ENCODE measurements at regions not wholly inside any gene's neighbourhood (a gene's known extent, or its start where the extent isn't known, plus 50 kb on each side); places are given as distances from the start of the nearest gene placed in this dataset.
"Not testable (repeated sequence)": the region's sequence is repeated elsewhere in the genome, so short reads cannot be mapped to it uniquely, and the experiment has no call there.

DNA sequence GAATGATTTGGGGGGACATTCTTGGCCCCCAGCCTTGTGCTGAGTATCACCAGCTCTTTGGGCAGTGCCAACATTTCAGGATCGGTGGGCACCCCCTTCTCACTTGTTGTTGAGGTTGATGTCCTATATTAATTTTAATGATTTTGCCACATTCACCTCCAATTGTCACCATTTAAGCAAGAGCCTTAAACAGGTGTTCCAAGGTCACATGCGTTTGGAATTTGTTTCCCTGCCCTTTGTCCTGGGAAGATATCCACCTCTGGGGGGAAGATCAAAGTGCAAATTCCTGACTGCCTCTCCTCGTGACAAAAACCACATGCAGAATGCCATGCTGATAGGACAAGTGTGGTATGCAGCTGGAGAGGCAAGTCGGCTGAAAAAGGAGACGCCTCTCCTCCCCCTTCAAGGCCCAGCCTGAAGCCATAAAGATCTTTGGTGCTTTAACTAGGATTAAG is 72.5 kb upstream of the ID2 start:
- H3K9me3 Mint-ChIP-seq: peaks cover 0 to 11% (median 1%) of the 10 kb centered on the region in 7 donors
- H3K27ac Mint-ChIP-seq: no peak overlapping the region
- H3K27me3 ChIP-seq (ENCODE audit: control insufficient read depth, insufficient read depth, low read length): no peaks in the 10 kb centered on the region
- ATAC-seq (ENCODE audit: low read depth in 2 of 2): no peak
- no peak for DNase-seq
- peaks cover 6% of the 10 kb centered on the region for H3K27me3 Mint-ChIP-seq
- no peak overlapping the region for H3K27ac ChIP-seq (ENCODE audit: insufficient read depth, low read length, poor library complexity, severe bottlenecking)
- H3K36me3 Mint-ChIP-seq: no peaks in the 10 kb centered on the region
- no peak overlapping the region for H3K4me3 Mint-ChIP-seq
- no peaks in the 10 kb centered on the region for H3K9me3 ChIP-seq (ENCODE audit: control insufficient read depth in 2 of 2, low read length in 2 of 2)
- no peaks in the 10 kb centered on the region for H3K4me1 ChIP-seq (ENCODE audit: control insufficient read depth, insufficient read depth, low read length, poor library complexity, severe bottlenecking)
- no peak overlapping the region for H3K4me3 ChIP-seq (ENCODE audit: low read depth, low read length)
- no peaks in the 10 kb centered on the region for H3K36me3 ChIP-seq (ENCODE audit: control insufficient read depth, insufficient read depth, low read length)
- H3K4me1 Mint-ChIP-seq: peaks cover 0 to 10% (median 3%) of the 10 kb centered on the region in 4 donors

DNA sequence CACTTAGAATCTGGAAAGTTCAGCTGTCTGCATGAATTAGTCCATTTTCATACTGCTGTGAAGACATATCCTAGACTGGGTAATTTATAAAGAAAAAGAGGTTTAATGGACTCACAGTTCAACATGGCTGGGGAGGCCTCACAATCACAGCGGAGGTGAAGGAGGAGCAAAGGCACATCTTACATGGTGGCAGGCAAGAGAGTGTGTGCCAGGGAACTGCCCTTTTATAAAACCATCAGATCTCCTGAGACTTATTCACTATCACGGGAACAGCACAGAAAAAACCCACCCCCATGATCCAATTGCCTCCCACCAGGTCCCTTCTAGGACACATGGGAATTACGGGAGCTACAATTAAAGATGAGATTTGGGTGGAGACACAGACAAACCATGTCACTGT is 71.1 kb upstream of the ID2 start:
- H3K27me3 ChIP-seq (ENCODE audit: control insufficient read depth, insufficient read depth, low read length); ATAC-seq (ENCODE audit: low read depth in 2 of 2); H3K36me3 Mint-ChIP-seq; H3K4me1 Mint-ChIP-seq; H3K27me3 Mint-ChIP-seq; H3K27ac ChIP-seq (ENCODE audit: insufficient read depth, low read length, poor library complexity, severe bottlenecking); H3K4me1 ChIP-seq (ENCODE audit: control insufficient read depth, insufficient read depth, low read length, poor library complexity, severe bottlenecking); H3K36me3 ChIP-seq (ENCODE audit: control insufficient read depth, insufficient read depth, low read length); DNase-seq; H3K9me3 ChIP-seq (ENCODE audit: control insufficient read depth in 2 of 2, low read length in 2 of 2); H3K27ac Mint-ChIP-seq; H3K4me3 Mint-ChIP-seq; H3K4me3 ChIP-seq (ENCODE audit: low read depth, low read length): not testable (repeated sequence)
- H3K9me3 Mint-ChIP-seq: peaks cover 0 to 11% (median 1%) of the 10 kb centered on the region in 7 donors

DNA sequence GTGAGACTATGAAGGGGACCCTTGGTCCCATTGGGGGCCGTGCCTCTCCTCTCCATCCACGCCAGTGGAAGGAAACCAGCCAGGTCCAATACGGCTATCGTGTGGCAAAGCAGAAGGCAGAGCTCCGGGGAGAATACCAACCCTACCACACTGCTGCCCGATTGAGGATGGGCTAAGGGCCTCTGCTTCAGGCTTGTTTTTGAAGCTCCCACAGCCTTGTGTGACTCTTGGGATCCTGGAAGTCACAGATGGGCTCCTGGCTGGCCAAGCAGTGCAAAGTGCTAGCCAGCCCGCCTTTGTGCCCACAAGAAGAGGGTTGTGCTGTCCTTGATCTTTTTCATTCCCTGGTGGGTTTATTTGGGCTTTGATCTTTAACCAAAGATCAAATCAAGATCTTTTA is 70.6 kb upstream of the ID2 start:
- H3K36me3 ChIP-seq (ENCODE audit: control insufficient read depth, insufficient read depth, low read length): no peaks in the 10 kb centered on the region
- H3K4me1 ChIP-seq (ENCODE audit: control insufficient read depth, insufficient read depth, low read length, poor library complexity, severe bottlenecking): no peaks in the 10 kb centered on the region
- no peak overlapping the region for H3K4me3 ChIP-seq (ENCODE audit: low read depth, low read length)
- H3K27me3 ChIP-seq (ENCODE audit: control insufficient read depth, insufficient read depth, low read length): no peaks in the 10 kb centered on the region
- H3K27ac ChIP-seq (ENCODE audit: insufficient read depth, low read length, poor library complexity, severe bottlenecking): no peak overlapping the region
- peaks cover 6% of the 10 kb centered on the region for H3K27me3 Mint-ChIP-seq
- no peaks in the 10 kb centered on the region for H3K9me3 ChIP-seq (ENCODE audit: control insufficient read depth in 2 of 2, low read length in 2 of 2)
- H3K9me3 Mint-ChIP-seq: peaks cover 0 to 11% (median 1%) of the 10 kb centered on the region in 7 donors
- H3K4me1 Mint-ChIP-seq: peaks cover 0 to 10% (median 3%) of the 10 kb centered on the region in 4 donors
- H3K36me3 Mint-ChIP-seq: no peaks in the 10 kb centered on the region
- DNase-seq (no peak), ATAC-seq (ENCODE audit: low read depth in 2 of 2) (no peak)
- no peak overlapping the region for H3K27ac Mint-ChIP-seq
- no peak overlapping the region for H3K4me3 Mint-ChIP-seq

DNA sequence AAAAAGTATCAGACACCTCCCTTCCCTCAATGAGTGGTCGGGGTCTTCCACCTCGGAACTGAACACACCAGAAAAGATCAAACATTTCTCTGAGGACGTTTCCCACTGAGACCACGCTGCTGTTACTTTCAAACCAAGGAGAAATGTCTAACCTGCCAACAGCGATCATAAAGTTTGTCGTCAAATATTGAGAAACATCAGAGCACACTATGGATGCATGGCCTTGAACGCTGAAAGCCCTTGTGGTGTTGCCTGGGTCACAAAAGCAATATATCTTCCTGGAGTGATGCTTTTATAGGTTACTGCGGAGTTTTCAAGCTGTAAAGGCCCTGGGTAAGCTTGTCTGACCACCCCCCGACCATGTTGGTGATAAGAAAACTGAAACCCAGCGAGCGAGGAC is 70.2 kb upstream of the ID2 start:
- H3K4me3 Mint-ChIP-seq: no peak overlapping the region
- DNase-seq (no peak), ATAC-seq (ENCODE audit: low read depth in 2 of 2) (no peak)
- Histone ChIP-seq H3K9me3 (ENCODE audit: control insufficient read depth in 2 of 2, low read length in 2 of 2) (no peaks in the 10 kb centered on the region), H3K27me3 (ENCODE audit: control insufficient read depth, insufficient read depth, low read length) (no peaks in the 10 kb centered on the region), H3K4me1 (ENCODE audit: control insufficient read depth, insufficient read depth, low read length, poor library complexity, severe bottlenecking) (no peaks in the 10 kb centered on the region), H3K4me3 (ENCODE audit: low read depth, low read length) (no peak overlapping the region), H3K27ac (ENCODE audit: insufficient read depth, low read length, poor library complexity, severe bottlenecking) (no peak overlapping the region), H3K36me3 (ENCODE audit: control insufficient read depth, insufficient read depth, low read length) (no peaks in the 10 kb centered on the region)
- no peak overlapping the region for H3K27ac Mint-ChIP-seq
- no peaks in the 10 kb centered on the region for H3K36me3 Mint-ChIP-seq
- H3K9me3 Mint-ChIP-seq: peaks cover 0 to 11% (median 1%) of the 10 kb centered on the region in 7 donors
- H3K4me1 Mint-ChIP-seq: peaks cover 0 to 10% (median 3%) of the 10 kb centered on the region in 4 donors
- H3K27me3 Mint-ChIP-seq: peaks cover 6% of the 10 kb centered on the region

DNA sequence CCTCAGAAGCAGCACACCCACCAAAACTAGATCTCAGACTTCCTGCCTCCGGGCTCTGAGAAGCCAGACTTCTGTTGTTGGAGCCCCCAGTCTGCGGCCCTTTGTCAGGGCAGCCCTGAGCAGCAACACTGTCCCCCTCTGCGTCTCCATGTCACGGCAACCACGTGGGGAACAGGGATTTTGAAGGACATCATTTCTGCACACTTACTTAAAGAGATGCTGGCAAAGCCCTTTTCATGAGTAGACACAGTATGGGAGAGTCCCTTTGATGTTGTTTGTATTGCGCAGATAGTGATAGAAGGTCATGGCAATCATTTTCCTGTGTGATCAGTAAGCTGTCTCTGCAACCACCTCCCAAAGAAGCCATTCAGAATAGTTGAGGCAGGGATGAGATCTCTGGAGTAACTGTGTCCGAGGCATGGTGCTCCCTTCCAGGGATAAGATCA is 69.1 kb upstream of the ID2 start:
- no peaks in the 10 kb centered on the region for H3K27me3 ChIP-seq (ENCODE audit: control insufficient read depth, insufficient read depth, low read length)
- DNase-seq (no peak), ATAC-seq (ENCODE audit: low read depth in 2 of 2) (no peak)
- no peak overlapping the region for H3K4me3 Mint-ChIP-seq
- H3K27ac ChIP-seq (ENCODE audit: insufficient read depth, low read length, poor library complexity, severe bottlenecking): no peak overlapping the region
- H3K4me3 ChIP-seq (ENCODE audit: low read depth, low read length): no peak overlapping the region
- H3K36me3 Mint-ChIP-seq: no peaks in the 10 kb centered on the region
- no peaks in the 10 kb centered on the region for H3K4me1 ChIP-seq (ENCODE audit: control insufficient read depth, insufficient read depth, low read length, poor library complexity, severe bottlenecking)
- peaks cover 0 to 11% (median 1%) of the 10 kb centered on the region in 7 donors for H3K9me3 Mint-ChIP-seq
- H3K9me3 ChIP-seq (ENCODE audit: control insufficient read depth in 2 of 2, low read length in 2 of 2): no peaks in the 10 kb centered on the region
- H3K36me3 ChIP-seq (ENCODE audit: control insufficient read depth, insufficient read depth, low read length): no peaks in the 10 kb centered on the region
- H3K27ac Mint-ChIP-seq: no peak overlapping the region
- H3K4me1 Mint-ChIP-seq: peaks cover 0 to 10% (median 3%) of the 10 kb centered on the region in 4 donors
- peaks cover 6% of the 10 kb centered on the region for H3K27me3 Mint-ChIP-seq

DNA sequence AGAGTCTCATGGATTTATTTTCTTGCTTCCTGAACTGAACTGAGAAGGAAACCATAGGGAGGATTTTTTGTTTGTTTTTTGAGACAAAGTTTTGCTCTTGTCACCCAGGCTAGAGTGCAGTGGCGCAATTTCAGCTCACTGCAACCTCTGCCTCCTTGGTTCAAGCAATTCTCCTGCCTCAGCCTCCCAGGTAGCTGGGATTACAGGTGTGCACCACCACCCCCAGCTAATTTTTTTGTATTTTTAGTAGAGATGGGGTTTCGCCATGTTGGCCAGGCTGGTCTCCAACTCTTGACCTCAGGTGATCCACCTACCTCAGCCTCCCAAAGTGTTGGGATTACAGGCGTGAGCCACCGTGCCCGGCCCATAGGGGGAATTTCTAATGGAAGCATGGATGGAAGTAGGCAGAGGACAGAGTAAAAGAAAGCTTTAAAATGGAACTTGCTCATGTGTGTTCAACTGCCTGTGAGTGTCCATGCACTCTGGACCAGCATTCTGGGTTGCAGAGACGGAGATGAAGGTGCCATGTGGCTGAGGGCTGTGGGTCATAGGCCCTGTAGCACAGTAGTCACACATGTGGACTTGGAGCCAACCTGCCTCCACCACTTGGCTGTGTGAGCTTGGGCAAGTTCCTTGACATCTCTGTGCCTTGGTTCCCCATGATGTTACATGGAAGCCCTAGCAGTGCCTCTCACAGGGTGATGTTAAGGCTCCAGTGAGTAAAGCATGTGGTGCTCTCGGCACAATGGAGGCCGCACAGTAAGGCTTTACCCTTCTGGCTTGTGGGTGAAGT is 68.5 kb upstream of the ID2 start:
- H3K36me3 ChIP-seq (ENCODE audit: control insufficient read depth, insufficient read depth, low read length); ATAC-seq (ENCODE audit: low read depth in 2 of 2); H3K4me1 Mint-ChIP-seq; H3K36me3 Mint-ChIP-seq; H3K4me1 ChIP-seq (ENCODE audit: control insufficient read depth, insufficient read depth, low read length, poor library complexity, severe bottlenecking); DNase-seq; H3K9me3 ChIP-seq (ENCODE audit: control insufficient read depth in 2 of 2, low read length in 2 of 2); H3K4me3 ChIP-seq (ENCODE audit: low read depth, low read length); H3K27me3 ChIP-seq (ENCODE audit: control insufficient read depth, insufficient read depth, low read length); H3K27ac Mint-ChIP-seq; H3K27ac ChIP-seq (ENCODE audit: insufficient read depth, low read length, poor library complexity, severe bottlenecking); H3K27me3 Mint-ChIP-seq; H3K4me3 Mint-ChIP-seq: not testable (repeated sequence)
- peaks cover 0 to 11% (median 1%) of the 10 kb centered on the region in 7 donors for H3K9me3 Mint-ChIP-seq

DNA sequence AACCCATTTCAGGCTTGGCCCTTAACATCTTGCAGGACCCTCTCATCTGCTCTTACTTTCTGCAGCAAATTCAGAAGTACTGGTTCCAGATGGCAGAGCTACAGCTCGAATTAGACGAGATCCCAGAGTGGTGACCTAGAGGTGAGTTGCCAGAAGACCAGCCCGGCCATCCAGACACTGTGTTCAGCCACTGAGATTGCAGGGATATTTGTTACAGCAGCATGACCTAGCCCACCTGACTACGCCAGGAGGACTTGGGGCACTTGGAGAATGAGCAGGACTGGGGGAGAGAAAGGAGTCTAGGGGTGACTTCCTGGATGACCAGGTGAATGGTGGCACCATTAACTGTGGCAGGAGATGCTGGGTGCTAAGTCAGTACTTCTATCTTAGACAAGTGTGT is 67.2 kb upstream of the ID2 start:
- DNase-seq (no peak), ATAC-seq (ENCODE audit: low read depth in 2 of 2) (no peak)
- no peaks in the 10 kb centered on the region for H3K36me3 Mint-ChIP-seq
- H3K4me1 ChIP-seq (ENCODE audit: control insufficient read depth, insufficient read depth, low read length, poor library complexity, severe bottlenecking): no peaks in the 10 kb centered on the region
- no peak overlapping the region for H3K4me3 Mint-ChIP-seq
- peaks cover 0 to 11% (median 0%) of the 10 kb centered on the region in 7 donors for H3K9me3 Mint-ChIP-seq
- H3K36me3 ChIP-seq (ENCODE audit: control insufficient read depth, insufficient read depth, low read length): no peaks in the 10 kb centered on the region
- no peak overlapping the region for H3K27ac Mint-ChIP-seq
- peaks cover 0 to 2% (median 0%) of the 10 kb centered on the region in 4 donors for H3K4me1 Mint-ChIP-seq
- no peaks in the 10 kb centered on the region for H3K27me3 ChIP-seq (ENCODE audit: control insufficient read depth, insufficient read depth, low read length)
- H3K9me3 ChIP-seq (ENCODE audit: control insufficient read depth in 2 of 2, low read length in 2 of 2): no peaks in the 10 kb centered on the region
- peaks cover 5% of the 10 kb centered on the region for H3K27me3 Mint-ChIP-seq
- no peak overlapping the region for H3K4me3 ChIP-seq (ENCODE audit: low read depth, low read length)
- H3K27ac ChIP-seq (ENCODE audit: insufficient read depth, low read length, poor library complexity, severe bottlenecking): no peak overlapping the region

DNA sequence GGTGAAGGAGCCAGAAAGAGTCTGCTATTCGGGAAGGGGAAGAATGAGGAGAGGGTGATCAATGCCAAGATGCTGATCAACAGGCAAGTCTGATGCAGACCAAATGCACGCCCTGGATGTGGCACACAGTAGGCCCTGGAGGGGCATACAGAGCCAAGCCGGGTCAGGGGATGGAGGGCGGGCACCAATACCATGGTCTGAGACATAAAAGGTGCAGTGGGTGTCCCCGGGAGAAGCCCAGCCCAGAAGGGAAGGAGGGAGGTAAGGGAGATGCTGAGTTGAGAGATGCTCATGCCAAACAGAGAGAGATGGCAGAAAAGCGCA is 66.6 kb upstream of the ID2 start:
- peaks cover 0 to 9% (median 0%) of the 10 kb centered on the region in 7 donors for H3K9me3 Mint-ChIP-seq
- no peaks in the 10 kb centered on the region for H3K9me3 ChIP-seq (ENCODE audit: control insufficient read depth in 2 of 2, low read length in 2 of 2)
- H3K27ac Mint-ChIP-seq: no peak overlapping the region
- H3K27ac ChIP-seq (ENCODE audit: insufficient read depth, low read length, poor library complexity, severe bottlenecking): no peak overlapping the region
- H3K4me3 Mint-ChIP-seq: no peak overlapping the region
- no peak for DNase-seq
- H3K4me1 Mint-ChIP-seq: peaks cover 0 to 2% (median 0%) of the 10 kb centered on the region in 4 donors
- H3K36me3 Mint-ChIP-seq: no peaks in the 10 kb centered on the region
- no peaks in the 10 kb centered on the region for H3K27me3 ChIP-seq (ENCODE audit: control insufficient read depth, insufficient read depth, low read length)
- H3K36me3 ChIP-seq (ENCODE audit: control insufficient read depth, insufficient read depth, low read length): no peaks in the 10 kb centered on the region
- ATAC-seq (ENCODE audit: low read depth in 2 of 2): no peak
- no peak overlapping the region for H3K4me3 ChIP-seq (ENCODE audit: low read depth, low read length)
- no peaks in the 10 kb centered on the region for H3K4me1 ChIP-seq (ENCODE audit: control insufficient read depth, insufficient read depth, low read length, poor library complexity, severe bottlenecking)
- H3K27me3 Mint-ChIP-seq: peaks cover 4% of the 10 kb centered on the region
